Thyroid gland (tissue), 4 donors: ENCODE measurements at regions not wholly inside any gene's neighbourhood (a gene's known extent, or its start where the extent isn't known, plus 50 kb on each side); places are given as distances from the start of the nearest gene placed in this dataset.
"Not testable (repeated sequence)": the region's sequence is repeated elsewhere in the genome, so short reads cannot be mapped to it uniquely, and the experiment has no call there.

Experiments
- DNase-seq, 2 donors: peaks; one replicate each; pipeline ENCODE4 v3.0.0-alpha.2; 2019
- H3K27ac ChIP-seq, 3 donors: fragments of 200-600 bp; sonication (generic); 1 replicate in 2 of 3; 2 replicates in 1 of 3; pipeline ENCODE4 v1.5.1; 2016 to 2019; ENCODE audit warnings: mild to moderate bottlenecking in 1 of 3, moderate library complexity in 1 of 3
- H3K27me3 ChIP-seq: fragments of 200-600 bp; sonication (generic); one replicate; pipeline ENCODE4 v1.5.1; 2019
- H3K36me3 ChIP-seq, 2 donors: fragments of 200-600 bp; sonication (generic); one replicate each; pipeline ENCODE4 v1.5.1; 2016 to 2019
- H3K4me1 ChIP-seq, 2 donors: fragments of 200-600 bp; sonication (generic); one replicate each; pipeline ENCODE4 v1.5.1; 2017 to 2019
- H3K4me3 ChIP-seq, 3 donors: fragments of 200-600 bp; sonication (generic); replicated peaks in 1 of 3; 1 replicate in 2 of 3; 2 replicates in 1 of 3; pipeline ENCODE4 v1.5.1; 2016; ENCODE audit warnings: mild to moderate bottlenecking in 1 of 3
- H3K9me3 ChIP-seq: fragments of 200-600 bp; sonication (generic); one replicate; pipeline ENCODE4 v1.5.1; 2017
- CTCF ChIP-seq, 6 experiments: fragments of 200-600 bp in 3 of 6; fragments of 450-650 bp in 3 of 6; sonication (generic) in 3 of 6; IDR thresholded peaks; one replicate each; pipeline ENCODE4 v1.5.1; 2016 to 2019; ENCODE audit warnings: antibody characterized with exemption in 6 of 6, mild to moderate bottlenecking in 2 of 6, inconsistent platforms in 1 of 6, moderate library complexity in 1 of 6
- POLR2A ChIP-seq, 2 donors: fragments of 450-650 bp; IDR thresholded peaks; one replicate each; pipeline ENCODE4 v1.6.1; 2017; ENCODE audit warnings: antibody characterized with exemption in 2 of 2, mild to moderate bottlenecking in 2 of 2, moderate library complexity in 1 of 2
- WGBS, 2 donors: methylation state at CpG; one replicate each; pipeline ENCODE4 v1.1.5; 2017; 5-methylcytosine and 5-hydroxymethylcytosine counted together
- intact Hi-C: fragments of 100-400 bp; cut with DNase I; formaldehyde crosslinking; loops from one replicate; pipeline ENCODE4 v1.15.1; 2023

GRCh38 chr5:122615146-122615545 lies 159.7 kb upstream of the SNX2 start:
- intact Hi-C loops = no loop called here
- Histone ChIP-seq H3K27me3 (no peaks in the 10 kb centered on the region), H3K9me3 (no peaks in the 10 kb centered on the region), H3K4me3 (no peak overlapping the region), H3K4me1 (peaks cover 34% of the 10 kb centered on the region in 2 donors), H3K27ac (no peak overlapping the region), H3K36me3 (no peaks in the 10 kb centered on the region)
- TF ChIP-seq POLR2A (IDR thresholded peaks at IDR 0.05) (no peak), CTCF (IDR thresholded peaks at IDR 0.05) (no peak)
- no peak for DNase-seq
- 74 to 79% methylated on average over 1 of the region's 1 CpG for WGBS, 2 donors

- Histone ChIP-seq H3K4me3 (no peak overlapping the region), H3K9me3 (no peaks in the 10 kb centered on the region), H3K27ac (no peak overlapping the region), H3K4me1 (peaks cover 28% of the 10 kb centered on the region in 2 donors), H3K36me3 (no peaks in the 10 kb centered on the region), H3K27me3 (no peaks in the 10 kb centered on the region)
- TF ChIP-seq CTCF (IDR thresholded peaks at IDR 0.05) (no peak), POLR2A (IDR thresholded peaks at IDR 0.05) (no peak)
- no peak for DNase-seq
- intact Hi-C loops = no loop called here
These were observed 159.0 kb upstream of the SNX2 start for GRCh38 chr5:122615832-122616231.

GRCh38 chr5:122618046-122618445 lies 156.8 kb upstream of the SNX2 start:
- H3K4me3 ChIP-seq, H3K9me3 ChIP-seq, DNase-seq, H3K4me1 ChIP-seq, H3K27ac ChIP-seq, H3K36me3 ChIP-seq, intact Hi-C loops, H3K27me3 ChIP-seq: not testable (repeated sequence)
- WGBS, 2 donors = 91 to 97% methylated on average over 5 of the region's 5 CpGs

- WGBS, 2 donors = 79 to 94% methylated on average over 4 of the region's 4 CpGs
- intact Hi-C loops, H3K36me3 ChIP-seq, DNase-seq, H3K9me3 ChIP-seq, H3K4me1 ChIP-seq, H3K4me3 ChIP-seq, H3K27me3 ChIP-seq, H3K27ac ChIP-seq: not testable (repeated sequence)
These were observed 154.1 kb upstream of the SNX2 start for GRCh38 chr5:122620768-122621167.

- DNase-seq, H3K36me3 ChIP-seq, intact Hi-C loops: not testable (repeated sequence)
These were observed 146.2 kb upstream of the SNX2 start for GRCh38 chr5:122628714-122629113.

GRCh38 chr5:122629121-122629677 lies 145.7 kb upstream of the SNX2 start:
- Histone ChIP-seq H3K4me3 (no peak overlapping the region), H3K9me3 (no peaks in the 10 kb centered on the region), H3K4me1 (no peaks in the 10 kb centered on the region), H3K36me3 (no peaks in the 10 kb centered on the region), H3K27me3 (no peaks in the 10 kb centered on the region), H3K27ac (no peak overlapping the region)
- TF ChIP-seq POLR2A (IDR thresholded peaks at IDR 0.05) (no peak), CTCF (IDR thresholded peaks at IDR 0.05) (no peak)
- DNase-seq = no peak
- WGBS, 2 donors = 94 to 97% methylated on average over 6 to 7 of the region's 7 CpGs
- intact Hi-C loops = no loop called here

More at GRCh38 chr5:122628714-122629113, 146.2 kb upstream of the SNX2 start:
- 94% methylated on average over 4 of the region's 4 CpGs for WGBS, 2 donors
- H3K4me3 ChIP-seq, H3K9me3 ChIP-seq, H3K4me1 ChIP-seq, H3K27ac ChIP-seq, H3K27me3 ChIP-seq: not testable (repeated sequence)

- Histone ChIP-seq H3K27ac (no peak overlapping the region), H3K4me1 (no peaks in the 10 kb centered on the region), H3K4me3 (no peak overlapping the region), H3K9me3 (no peaks in the 10 kb centered on the region), H3K27me3 (no peaks in the 10 kb centered on the region), H3K36me3 (no peaks in the 10 kb centered on the region)
- DNase-seq = no peak
- WGBS, 2 donors = 79 to 97% methylated on average over 1 of the region's 1 CpG
- intact Hi-C loops = no loop called here
- TF ChIP-seq CTCF (IDR thresholded peaks at IDR 0.05) (no peak), POLR2A (IDR thresholded peaks at IDR 0.05) (no peak)
These were observed 136.3 kb upstream of the SNX2 start for GRCh38 chr5:122638581-122638980.
